H9 (cell line): ENCODE measurements at regions not wholly inside any gene's neighbourhood (a gene's known extent, or its start where the extent isn't known, plus 50 kb on each side); places are given as distances from the start of the nearest gene placed in this dataset.

Experiments used
- DNase-seq: peaks from one replicate; pipeline ENCODE4 v3.0.0-alpha.2; 2017
- H2AFZ ChIP-seq: one replicate; pipeline ENCODE4 v1.6.1; 2013; ENCODE audit warnings: mild to moderate bottlenecking, low read length, control low read depth, moderate library complexity
- H2AK5ac ChIP-seq: 2 replicates; pipeline ENCODE4 v1.6.1; 2013; ENCODE audit warnings: low read length, control low read depth, mixed read lengths; ENCODE audit not compliant: insufficient read length
- H2BK120ac ChIP-seq: one replicate; pipeline ENCODE4 v1.6.1; 2013; ENCODE audit warnings: low read depth, mild to moderate bottlenecking, low read length, control low read depth, inconsistent platforms; ENCODE audit not compliant: poor library complexity, severe bottlenecking
- H2BK12ac ChIP-seq: 2 replicates; pipeline ENCODE4 v1.6.1; 2013; ENCODE audit warnings: low read length, control low read depth, mixed read lengths, low read depth; ENCODE audit not compliant: insufficient read length
- H2BK15ac ChIP-seq: 2 replicates; pipeline ENCODE4 v1.6.1; 2013; ENCODE audit warnings: low read depth, low read length, control low read depth
- H2BK20ac ChIP-seq: one replicate; pipeline ENCODE4 v1.6.1; 2013; ENCODE audit warnings: low read depth, mild to moderate bottlenecking, low read length, control low read depth, inconsistent platforms; ENCODE audit not compliant: poor library complexity, severe bottlenecking
- H2BK5ac ChIP-seq: 2 replicates; pipeline ENCODE4 v1.6.1; 2013; ENCODE audit warnings: low read length, control low read depth, mixed read lengths; ENCODE audit not compliant: insufficient read length
- H3K14ac ChIP-seq: 2 replicates; pipeline ENCODE4 v1.6.1; 2013; ENCODE audit warnings: low read length, control low read depth; ENCODE audit not compliant: insufficient read depth
- H3K18ac ChIP-seq: 2 replicates; pipeline ENCODE4 v1.6.1; 2013; ENCODE audit warnings: low read depth, mild to moderate bottlenecking, mixed read lengths, low read length, control low read depth; ENCODE audit not compliant: insufficient read length
- H3K23ac ChIP-seq: 2 replicates; pipeline ENCODE4 v1.6.1; 2013; ENCODE audit warnings: low read length, control low read depth, mixed read lengths, low read depth; ENCODE audit not compliant: insufficient read length
- H3K23me2 ChIP-seq: 2 replicates; pipeline ENCODE4 v1.6.1; 2013; ENCODE audit warnings: low read depth, mild to moderate bottlenecking, mixed read lengths, low read length, control low read depth; ENCODE audit not compliant: insufficient read length, poor library complexity, severe bottlenecking
- H3K27ac ChIP-seq: 2 replicates; pipeline ENCODE4 v1.5.1; 2013; ENCODE audit warnings: low read length, control low read depth, mixed read lengths, low read depth; ENCODE audit not compliant: insufficient read length
- H3K27me3 ChIP-seq: 2 replicates; pipeline ENCODE4 v1.6.1; 2013; ENCODE audit warnings: low read length, control low read depth, inconsistent platforms; ENCODE audit not compliant: insufficient read depth
- H3K4ac ChIP-seq: 2 replicates; pipeline ENCODE4 v1.6.1; 2013; ENCODE audit warnings: low read depth, mild to moderate bottlenecking, control low read depth, inconsistent platforms, low read length, moderate library complexity
- H3K4me1 ChIP-seq: 2 replicates; pipeline ENCODE4 v1.6.1; 2013; ENCODE audit warnings: low read length, control low read depth, inconsistent platforms; ENCODE audit not compliant: insufficient read depth
- H3K4me2 ChIP-seq: 2 replicates; pipeline ENCODE4 v1.6.1; 2013; ENCODE audit warnings: low read length, control low read depth, mixed read lengths; ENCODE audit not compliant: insufficient read length, insufficient read depth
- H3K56ac ChIP-seq: 2 replicates; pipeline ENCODE4 v1.6.1; 2013; ENCODE audit warnings: low read depth, mild to moderate bottlenecking, mixed read lengths, low read length, control low read depth; ENCODE audit not compliant: insufficient read length
- H3K79me1 ChIP-seq: 2 replicates; pipeline ENCODE4 v1.6.1; 2013; ENCODE audit warnings: low read depth, mild to moderate bottlenecking, moderate library complexity, low read length, control low read depth, inconsistent platforms; ENCODE audit not compliant: insufficient read depth, poor library complexity, severe bottlenecking
- H3K79me2 ChIP-seq: 2 replicates; pipeline ENCODE4 v1.6.1; 2013; ENCODE audit warnings: low read length, control low read depth, inconsistent platforms; ENCODE audit not compliant: insufficient read depth
- H3K9ac ChIP-seq: 2 replicates; pipeline ENCODE4 v1.6.1; 2013; ENCODE audit warnings: low read length, control low read depth, mixed read lengths; ENCODE audit not compliant: insufficient read length; ENCODE audit errors: extremely low read depth
- H3K9me3 ChIP-seq: one replicate; pipeline ENCODE4 v1.6.1; 2013; ENCODE audit warnings: low read depth, low read length, inconsistent platforms; ENCODE audit not compliant: control insufficient read depth
- H3T11ph ChIP-seq: one replicate; pipeline ENCODE4 v1.6.1; 2013; ENCODE audit warnings: mild to moderate bottlenecking, low read length, control low read depth, inconsistent platforms
- H4K20me1 ChIP-seq: one replicate; pipeline ENCODE4 v1.6.1; 2013; ENCODE audit not compliant: control insufficient read depth, insufficient read length, insufficient read depth
- H4K5ac ChIP-seq: 2 replicates; pipeline ENCODE4 v1.6.1; 2013; ENCODE audit warnings: low read depth, mild to moderate bottlenecking, mixed read lengths, low read length, control low read depth; ENCODE audit not compliant: insufficient read length
- H4K8ac ChIP-seq: replicated peaks from 2 replicates; pipeline ENCODE4 v1.6.1; 2013; ENCODE audit warnings: low read length, control low read depth, mixed read lengths, low read depth; ENCODE audit not compliant: insufficient read length
- H4K91ac ChIP-seq: 2 replicates; pipeline ENCODE4 v1.6.1; 2013; ENCODE audit warnings: low read depth, mild to moderate bottlenecking, moderate library complexity, mixed read lengths, low read length, control low read depth; ENCODE audit not compliant: insufficient read length
- H3K27ac Mint-ChIP-seq, 3 experiments: 2 replicates in 2 of 3; 3 replicates in 1 of 3; pipeline ENCODE4 v1.8.0; 2020 to 2021; ENCODE audit warnings: mixed read lengths in 3 of 3, mild to moderate bottlenecking in 1 of 3, moderate library complexity in 1 of 3
- H3K27me3 Mint-ChIP-seq: 2 replicates; pipeline ENCODE4 v1.8.0; 2021; ENCODE audit warnings: low read depth, mild to moderate bottlenecking, moderate library complexity, mixed read lengths
- H3K36me3 Mint-ChIP-seq, 3 experiments: 2 replicates in 2 of 3; 3 replicates in 1 of 3; pipeline ENCODE4 v1.8.0; 2020 to 2021; ENCODE audit warnings: low read depth in 3 of 3, mixed read lengths in 3 of 3; ENCODE audit not compliant: insufficient read depth in 1 of 3
- H3K4me1 Mint-ChIP-seq, 2 experiments: 2 replicates each; pipeline ENCODE4 v1.8.0; 2020; ENCODE audit warnings: mixed read lengths in 2 of 2
- H3K4me3 Mint-ChIP-seq, 2 experiments: 2 replicates in 1 of 2; 3 replicates in 1 of 2; pipeline ENCODE4 v1.8.0; 2020 to 2021; ENCODE audit warnings: mild to moderate bottlenecking in 2 of 2, mixed read lengths in 2 of 2, moderate library complexity in 1 of 2
- H3K9me3 Mint-ChIP-seq, 2 experiments: 2 replicates in 1 of 2; 3 replicates in 1 of 2; pipeline ENCODE4 v1.8.0; 2020; ENCODE audit warnings: mild to moderate bottlenecking in 2 of 2, mixed read lengths in 2 of 2, moderate library complexity in 1 of 2
- TF ChIP-seq, protein P1 (sequence below): fragments of 200-600 bp; sonication (generic); conservative IDR thresholded peaks from 3 replicates; pipeline ENCODE4 v1.8.0; 2021; ENCODE audit warnings: antibody characterized with exemption, mild to moderate bottlenecking

DNA sequence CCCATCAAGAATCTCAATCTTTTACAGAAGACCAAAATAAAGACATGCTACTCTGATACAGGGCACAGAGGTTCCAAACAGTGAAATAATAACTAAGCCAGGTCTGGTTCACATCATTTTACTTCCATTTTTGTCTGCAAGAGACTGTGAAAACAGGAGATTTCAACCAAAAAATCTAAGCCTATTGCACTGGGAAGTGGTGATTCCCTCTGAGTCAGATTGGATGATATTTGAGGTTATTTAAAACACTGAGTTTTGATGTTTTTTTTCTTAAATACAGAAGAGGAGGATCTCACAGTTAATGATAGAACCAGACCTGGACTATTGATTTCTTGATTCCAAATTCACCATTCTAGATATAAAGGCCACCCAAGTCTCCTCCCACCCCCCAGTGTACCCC, 117.3 kb upstream of the FAM20A start:
- no peak overlapping the region for H2BK20ac ChIP-seq
- H3K79me1 ChIP-seq, result no peaks in the 10 kb centered on the region
- no peaks in the 10 kb centered on the region for H3K4me1 Mint-ChIP-seq
- H4K20me1 ChIP-seq, result no peaks in the 10 kb centered on the region
- H2BK5ac ChIP-seq, result no peak overlapping the region
- H3K27ac Mint-ChIP-seq, result no peak overlapping the region; a peak in 1 of 7 replicates
- no peak overlapping the region for H2AK5ac ChIP-seq
- TF ChIP-seq, protein P1, sequence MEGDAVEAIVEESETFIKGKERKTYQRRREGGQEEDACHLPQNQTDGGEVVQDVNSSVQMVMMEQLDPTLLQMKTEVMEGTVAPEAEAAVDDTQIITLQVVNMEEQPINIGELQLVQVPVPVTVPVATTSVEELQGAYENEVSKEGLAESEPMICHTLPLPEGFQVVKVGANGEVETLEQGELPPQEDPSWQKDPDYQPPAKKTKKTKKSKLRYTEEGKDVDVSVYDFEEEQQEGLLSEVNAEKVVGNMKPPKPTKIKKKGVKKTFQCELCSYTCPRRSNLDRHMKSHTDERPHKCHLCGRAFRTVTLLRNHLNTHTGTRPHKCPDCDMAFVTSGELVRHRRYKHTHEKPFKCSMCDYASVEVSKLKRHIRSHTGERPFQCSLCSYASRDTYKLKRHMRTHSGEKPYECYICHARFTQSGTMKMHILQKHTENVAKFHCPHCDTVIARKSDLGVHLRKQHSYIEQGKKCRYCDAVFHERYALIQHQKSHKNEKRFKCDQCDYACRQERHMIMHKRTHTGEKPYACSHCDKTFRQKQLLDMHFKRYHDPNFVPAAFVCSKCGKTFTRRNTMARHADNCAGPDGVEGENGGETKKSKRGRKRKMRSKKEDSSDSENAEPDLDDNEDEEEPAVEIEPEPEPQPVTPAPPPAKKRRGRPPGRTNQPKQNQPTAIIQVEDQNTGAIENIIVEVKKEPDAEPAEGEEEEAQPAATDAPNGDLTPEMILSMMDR, result no peak
- H4K91ac ChIP-seq, result no peak overlapping the region
- no peak overlapping the region for H3K27ac ChIP-seq
- H4K8ac ChIP-seq, result no peak overlapping the region
- H3K79me2 ChIP-seq, result no peaks in the 10 kb centered on the region
- H3K4me2 ChIP-seq, result no peak overlapping the region
- no peak overlapping the region for H3K9ac ChIP-seq
- no peaks in the 10 kb centered on the region for H3K9me3 ChIP-seq
- H2BK12ac ChIP-seq, result no peak overlapping the region
- H3K18ac ChIP-seq, result no peak overlapping the region
- no peaks in the 10 kb centered on the region for H3K27me3 ChIP-seq
- H4K5ac ChIP-seq, result no peak overlapping the region
- no peak overlapping the region for H2BK15ac ChIP-seq
- no peak overlapping the region for H2AFZ ChIP-seq
- DNase-seq, result no peak
- no peaks in the 10 kb centered on the region for H3K36me3 Mint-ChIP-seq
- no peak overlapping the region for H3T11ph ChIP-seq
- H3K4ac ChIP-seq, result no peak overlapping the region
- H3K14ac ChIP-seq, result no peak overlapping the region
- no peak overlapping the region for H3K56ac ChIP-seq
- H3K27me3 Mint-ChIP-seq, result no peaks in the 10 kb centered on the region
- H3K9me3 Mint-ChIP-seq, result no peaks in the 10 kb centered on the region
- no peak overlapping the region for H3K4me3 Mint-ChIP-seq
- no peaks in the 10 kb centered on the region for H3K23me2 ChIP-seq
- no peaks in the 10 kb centered on the region for H3K4me1 ChIP-seq
- H3K23ac ChIP-seq, result no peak overlapping the region
- no peak overlapping the region for H2BK120ac ChIP-seq
